ENCODE measurements at regions not wholly inside any gene's neighbourhood (a gene's known extent, or its start where the extent isn't known, plus 50 kb on each side); places are given as distances from the start of the nearest gene placed in this dataset.

DNA sequence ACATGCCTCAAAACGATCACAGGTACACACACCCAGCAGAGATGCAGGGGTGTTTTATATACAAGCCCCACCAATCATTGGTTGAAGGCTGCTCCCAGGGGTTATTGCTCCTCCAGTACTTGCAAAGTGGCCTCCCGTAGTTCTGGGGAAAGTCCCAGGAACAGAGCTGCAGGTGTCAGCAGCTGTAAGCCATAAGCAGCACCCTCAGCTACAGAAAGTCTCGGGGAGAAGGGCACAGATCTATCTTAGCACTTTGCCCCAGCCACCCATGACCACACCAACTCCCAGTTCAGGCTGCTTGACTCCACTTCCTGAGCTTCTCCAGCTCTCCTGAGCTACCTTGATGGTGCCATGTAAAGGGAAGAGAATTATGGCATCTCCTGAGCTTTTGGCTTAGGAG lies 222.7 kb upstream of the GJB5 start:
- no peak for TF ChIP-seq EP300 (IDR thresholded peaks at IDR 0.05)
- TF ChIP-seq, protein P1, sequence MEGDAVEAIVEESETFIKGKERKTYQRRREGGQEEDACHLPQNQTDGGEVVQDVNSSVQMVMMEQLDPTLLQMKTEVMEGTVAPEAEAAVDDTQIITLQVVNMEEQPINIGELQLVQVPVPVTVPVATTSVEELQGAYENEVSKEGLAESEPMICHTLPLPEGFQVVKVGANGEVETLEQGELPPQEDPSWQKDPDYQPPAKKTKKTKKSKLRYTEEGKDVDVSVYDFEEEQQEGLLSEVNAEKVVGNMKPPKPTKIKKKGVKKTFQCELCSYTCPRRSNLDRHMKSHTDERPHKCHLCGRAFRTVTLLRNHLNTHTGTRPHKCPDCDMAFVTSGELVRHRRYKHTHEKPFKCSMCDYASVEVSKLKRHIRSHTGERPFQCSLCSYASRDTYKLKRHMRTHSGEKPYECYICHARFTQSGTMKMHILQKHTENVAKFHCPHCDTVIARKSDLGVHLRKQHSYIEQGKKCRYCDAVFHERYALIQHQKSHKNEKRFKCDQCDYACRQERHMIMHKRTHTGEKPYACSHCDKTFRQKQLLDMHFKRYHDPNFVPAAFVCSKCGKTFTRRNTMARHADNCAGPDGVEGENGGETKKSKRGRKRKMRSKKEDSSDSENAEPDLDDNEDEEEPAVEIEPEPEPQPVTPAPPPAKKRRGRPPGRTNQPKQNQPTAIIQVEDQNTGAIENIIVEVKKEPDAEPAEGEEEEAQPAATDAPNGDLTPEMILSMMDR (IDR thresholded peaks at IDR 0.05), result no peak
